ENCODE measurements at regions not wholly inside any gene's neighbourhood (a gene's known extent, or its start where the extent isn't known, plus 50 kb on each side); places are given as distances from the start of the nearest gene placed in this dataset.
"Not testable (repeated sequence)": the region's sequence is repeated elsewhere in the genome, so short reads cannot be mapped to it uniquely, and the experiment has no call there.

DNA sequence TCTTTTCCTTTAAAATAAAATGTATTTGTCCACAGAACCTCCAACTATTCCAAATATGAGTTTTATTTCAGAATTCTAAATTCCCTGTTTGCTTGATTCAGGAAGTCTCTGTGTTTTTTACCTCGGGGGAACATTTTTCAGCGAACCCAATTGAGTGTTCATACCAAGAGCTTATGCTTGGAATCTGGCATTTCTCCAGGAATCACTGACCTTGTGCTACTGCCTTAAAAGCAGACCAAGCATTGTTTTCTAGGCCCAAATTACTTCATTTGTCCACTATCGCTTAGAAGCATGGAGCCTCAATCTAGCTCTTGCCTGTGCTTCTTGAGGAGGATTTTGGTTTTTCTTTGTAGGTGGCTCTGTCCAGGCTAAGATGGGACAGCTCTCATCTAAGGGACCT, 59.4 kb downstream of the EBLN1 start:
- no peak for TF ChIP-seq CTCF (IDR thresholded peaks at IDR 0.05; ENCODE audit: borderline replicate concordance, control extremely low read depth, extremely low read depth, insufficient read depth, missing control alignments)
- DNase-seq (ENCODE audit: low spot score) = no peak
- in situ Hi-C loops (cut with MboI; ENCODE audit: low sequenced_read_pairs, unreplicated experiment) = no loop called here

DNA sequence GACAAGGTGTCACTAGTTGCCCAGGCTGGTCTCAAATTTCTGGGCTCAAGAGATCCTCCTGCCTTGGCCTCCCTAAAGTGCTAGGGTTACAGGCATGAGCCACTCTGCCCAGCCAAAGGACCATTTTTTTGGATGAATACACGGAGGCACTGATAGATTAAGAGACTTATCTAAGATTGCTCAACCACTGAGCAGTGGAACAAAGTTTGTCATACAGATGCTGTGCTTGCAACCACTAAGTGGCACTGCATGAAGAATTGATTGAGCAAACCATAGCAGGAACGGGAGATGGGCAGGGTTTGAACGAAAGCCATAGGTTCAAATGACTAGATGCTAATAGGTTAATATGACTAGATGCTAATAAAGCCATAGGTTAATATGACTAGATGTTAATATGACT, 61.1 kb downstream of the EBLN1 start:
- TF ChIP-seq CTCF (IDR thresholded peaks at IDR 0.05; ENCODE audit: borderline replicate concordance, control extremely low read depth, extremely low read depth, insufficient read depth, missing control alignments) = no peak
- no peak for DNase-seq (ENCODE audit: low spot score)
- in situ Hi-C loops (cut with MboI; ENCODE audit: low sequenced_read_pairs, unreplicated experiment) = no loop called here

DNA sequence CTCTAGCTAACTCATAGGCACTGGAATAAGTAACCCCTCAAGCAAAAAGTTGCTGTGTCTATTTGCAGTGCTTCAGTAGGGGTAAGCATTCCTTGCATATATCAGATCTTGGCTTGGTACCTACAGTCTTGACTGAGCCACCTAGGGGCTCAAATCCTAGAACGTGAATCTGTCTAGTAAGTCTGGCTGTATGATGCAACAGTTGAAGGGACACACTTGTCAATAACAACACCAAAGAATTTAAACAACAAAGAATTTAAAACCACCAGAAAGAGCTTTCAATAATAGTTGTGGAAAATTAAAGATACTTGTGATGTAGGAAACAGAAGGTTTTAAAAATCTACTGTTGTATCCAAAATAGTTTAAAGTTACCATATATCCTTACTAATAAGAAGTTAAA, 65.4 kb downstream of the EBLN1 start:
- TF ChIP-seq CTCF (IDR thresholded peaks at IDR 0.05; ENCODE audit: borderline replicate concordance, control extremely low read depth, extremely low read depth, insufficient read depth, missing control alignments) = no peak
- DNase-seq (ENCODE audit: low spot score) = no peak
- in situ Hi-C loops (cut with MboI; ENCODE audit: low sequenced_read_pairs, unreplicated experiment) = no loop called here

DNA sequence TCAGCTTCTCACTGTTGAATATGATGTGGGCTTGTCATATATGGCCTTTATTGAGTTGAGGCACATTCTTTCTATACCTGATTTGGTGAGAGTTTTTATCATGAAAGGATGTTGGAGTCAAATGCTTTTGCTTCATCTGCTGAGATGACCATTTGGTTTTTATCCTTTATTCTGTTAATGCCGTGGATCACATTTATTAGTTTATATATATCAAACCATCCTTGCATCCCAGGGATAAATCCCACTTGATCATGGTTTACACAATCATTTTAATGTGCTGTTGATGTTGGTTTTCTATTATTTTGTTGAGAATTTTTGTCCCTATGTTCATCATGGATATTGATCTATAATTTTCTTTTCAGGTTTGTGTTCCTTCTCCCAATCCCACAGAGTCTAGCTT, 67.0 kb downstream of the EBLN1 start:
- in situ Hi-C loops (cut with MboI; ENCODE audit: low sequenced_read_pairs, unreplicated experiment) = no loop called here

GRCh38 chr10:22148961-22149360, 68.9 kb downstream of the EBLN1 start:
- in situ Hi-C loops (cut with MboI; ENCODE audit: low sequenced_read_pairs, unreplicated experiment) = no loop called here
- DNase-seq (ENCODE audit: low spot score) = no peak
- no peak for TF ChIP-seq CTCF (IDR thresholded peaks at IDR 0.05; ENCODE audit: borderline replicate concordance, control extremely low read depth, extremely low read depth, insufficient read depth, missing control alignments)

More for the DNA sequence above, 67.0 kb downstream of the EBLN1 start:
- DNase-seq (ENCODE audit: low spot score) = no peak
- TF ChIP-seq CTCF (IDR thresholded peaks at IDR 0.05; ENCODE audit: borderline replicate concordance, control extremely low read depth, extremely low read depth, insufficient read depth, missing control alignments) = no peak

GRCh38 chr10:22145873-22146272, 71.9 kb downstream of the EBLN1 start:
- in situ Hi-C loops (cut with MboI; ENCODE audit: low sequenced_read_pairs, unreplicated experiment); DNase-seq (ENCODE audit: low spot score): not testable (repeated sequence)

GRCh38 chr10:22137542-22137941, 80.3 kb downstream of the EBLN1 start:
- in situ Hi-C loops (cut with MboI; ENCODE audit: low sequenced_read_pairs, unreplicated experiment) = no loop called here
- DNase-seq (ENCODE audit: low spot score) = no peak
- TF ChIP-seq CTCF (IDR thresholded peaks at IDR 0.05; ENCODE audit: borderline replicate concordance, control extremely low read depth, extremely low read depth, insufficient read depth, missing control alignments) = no peak
